K562 (cell line): ENCODE measurements at regions not wholly inside any gene's neighbourhood (a gene's known extent, or its start where the extent isn't known, plus 50 kb on each side); places are given as distances from the start of the nearest gene placed in this dataset.

Experiments used
- ATAC-seq: fragments of 200-7000 bp; cut with Tn5 transposase; 3 replicates; pipeline ENCODE4 v1.9.1; 2020; ENCODE audit warnings: moderate library complexity
- BruUV-seq: library from RNA; stranded (reverse); fragments of 400-500 nt; replicated peaks from 2 replicates; lab custom pipeline; 2021; lab: Mats Ljungman, UMichigan
- CTCF ChIA-PET: fragments of 300-600 bp; formaldehyde crosslinking; extraction: SDS; loops from one replicate; lab custom pipeline; 2021; ENCODE audit warnings: low intra/inter-chr PET ratio; lab: Yijun Ruan, JAX
- POLR2A ChIA-PET: fragments of 300-600, 350-650 bp; sonication (Branson Sonifier 250); formaldehyde crosslinking; extraction: SDS; loops from one replicate; lab custom pipeline; 2021; ENCODE audit warnings: antibody characterized with exemption, inconsistent platforms; lab: Yijun Ruan, JAX
- DNase-seq, 4 experiments: peaks; one replicate each; pipeline versions ENCODE4 v3.0.0 to v3.0.0-alpha.2; 2011 to 2018; ENCODE audit warnings: low spot score in 3 of 4, mixed read lengths in 3 of 4; ENCODE audit errors: extremely low read depth in 1 of 4
- FAIRE-seq: peaks from 2 replicates; lab custom pipeline; 2011; peaks lifted over from hg19 to GRCh38; lab: Jason Lieb, UNC
- H2AFZ ChIP-seq: 2 replicates; pipeline ENCODE4 v1.6.0; 2011; ENCODE audit warnings: low read depth, low read length, control low read depth, inconsistent platforms
- H3K27ac ChIP-seq: fragments of 200-600 bp; 3 replicates; pipeline ENCODE4 v1.8.0; 2011; ENCODE audit warnings: low read depth, mild to moderate bottlenecking, control low read depth, inconsistent platforms, low read length, moderate library complexity, mixed read lengths; ENCODE audit errors: extremely low read depth
- H3K27me3 ChIP-seq, 2 experiments: fragments of 300-600 bp in 1 of 2; 2 replicates in 1 of 2; 3 replicates in 1 of 2; pipeline versions ENCODE4 v1.6.0 to v1.8.0; 2011; ENCODE audit warnings: inconsistent platforms in 2 of 2, low read length in 2 of 2, mild to moderate bottlenecking in 1 of 2, mixed read lengths in 1 of 2, moderate library complexity in 1 of 2; ENCODE audit not compliant: control insufficient read depth in 2 of 2, insufficient read depth in 2 of 2
- H3K36me3 ChIP-seq: fragments of 300-600 bp; 3 replicates; pipeline ENCODE4 v1.8.0; 2011; ENCODE audit warnings: mild to moderate bottlenecking, low read length, inconsistent platforms; ENCODE audit not compliant: control insufficient read depth, insufficient read depth
- H3K4me1 ChIP-seq, 2 experiments: fragments of 200-600 bp in 1 of 2; replicated peaks in 1 of 2; 2 replicates in 1 of 2; 3 replicates in 1 of 2; pipeline versions ENCODE4 v1.5.1 to v1.8.0; 2011; ENCODE audit warnings: inconsistent platforms in 2 of 2, low read length in 2 of 2, mild to moderate bottlenecking in 1 of 2, mixed read lengths in 1 of 2, moderate library complexity in 1 of 2; ENCODE audit not compliant: control insufficient read depth in 2 of 2, insufficient read depth in 2 of 2
- H3K4me2 ChIP-seq: 2 replicates; pipeline ENCODE4 v1.6.1; 2011; ENCODE audit warnings: low read length, control low read depth, inconsistent platforms, mixed read lengths; ENCODE audit not compliant: insufficient read depth
- H3K4me3 ChIP-seq: fragments of 200-600 bp; sonication (generic), shearing (Covaris generic); 2 replicates; pipeline ENCODE4 v1.5.1; 2016; ENCODE audit warnings: control low read depth, inconsistent platforms
- H3K79me2 ChIP-seq: fragments of 200-600 bp; 3 replicates; pipeline ENCODE4 v1.8.0; 2011; ENCODE audit warnings: low read length, inconsistent platforms; ENCODE audit not compliant: control insufficient read depth, insufficient read depth
- H3K9ac ChIP-seq, 2 experiments: 2 replicates each; pipeline versions ENCODE4 v1.6.0 to v1.6.1; 2011; ENCODE audit warnings: low read depth in 2 of 2, low read length in 2 of 2, control low read depth in 1 of 2, inconsistent platforms in 1 of 2, mild to moderate bottlenecking in 1 of 2, mixed read lengths in 1 of 2; ENCODE audit not compliant: insufficient read depth in 1 of 2
- H3K9me1 ChIP-seq: one replicate; pipeline ENCODE4 v1.6.0; 2011; ENCODE audit warnings: inconsistent platforms, mild to moderate bottlenecking, low read length, moderate library complexity; ENCODE audit not compliant: control insufficient read depth, insufficient read depth
- H3K9me3 ChIP-seq: replicated peaks from 2 replicates; pipeline ENCODE4 v1.5.1; 2011; ENCODE audit warnings: low read depth, low read length, inconsistent platforms; ENCODE audit not compliant: control insufficient read depth, insufficient read depth
- H4K20me1 ChIP-seq: replicated peaks from 2 replicates; pipeline ENCODE4 v1.6.1; 2011; ENCODE audit warnings: low read length, inconsistent platforms, mixed read lengths; ENCODE audit not compliant: control insufficient read depth, insufficient read depth
- ARNT ChIP-seq, 2 experiments: fragments of 450-650 bp; IDR thresholded peaks; 2 replicates each; pipeline ENCODE4 v1.6.1; 2016; ENCODE audit warnings: mild to moderate bottlenecking in 1 of 2
- CBX8 ChIP-seq: fragments of 200-600 bp; sonication (generic); IDR thresholded peaks from 2 replicates; pipeline ENCODE4 v1.6.1; 2012; ENCODE audit warnings: borderline replicate concordance, mixed run types, low read depth, mild to moderate bottlenecking, moderate library complexity, mixed read lengths, low read length, control low read depth, inconsistent platforms; ENCODE audit not compliant: poor library complexity, severe bottlenecking; ENCODE audit errors: extremely low read depth
- CSDE1 ChIP-seq, 2 experiments: fragments of 450-650 bp; IDR thresholded peaks; 2 replicates each; pipeline ENCODE4 v1.6.1; 2016; ENCODE audit warnings: mild to moderate bottlenecking in 1 of 2
- HDAC6 ChIP-seq: IDR thresholded peaks from 2 replicates; pipeline ENCODE4 v1.6.1; 2012; ENCODE audit warnings: low read depth, mild to moderate bottlenecking, control low read depth, inconsistent platforms, low read length, moderate library complexity
- ILK ChIP-seq: fragments of 450-650 bp; IDR thresholded peaks from 2 replicates; pipeline ENCODE4 v1.6.1; 2016; ENCODE audit warnings: missing genetic modification characterization, low read depth, mild to moderate bottlenecking, missing compliant biosample characterization, moderate library complexity, borderline replicate concordance
- NR2C1 ChIP-seq, 2 experiments: fragments of 450-650 bp; IDR thresholded peaks; 2 replicates each; pipeline ENCODE4 v1.6.1; 2017; ENCODE audit warnings: mild to moderate bottlenecking in 2 of 2, antibody characterized with exemption in 1 of 2, inconsistent platforms in 1 of 2, missing compliant biosample characterization in 1 of 2, missing genetic modification characterization in 1 of 2
- ZNF232 ChIP-seq: sonication (generic); formaldehyde crosslinking; IDR thresholded peaks from 2 replicates; pipeline ENCODE4 v1.8.0; 2022; ENCODE audit warnings: mild to moderate bottlenecking, missing genetic modification reagents
- ZNF239 ChIP-seq: fragments of 250-450 bp; sonication (Bioruptor Pico); IDR thresholded peaks from 2 replicates; pipeline ENCODE4 v1.4.0; 2020; ENCODE audit warnings: mild to moderate bottlenecking
- ZNF3 ChIP-seq: fragments of 250-450 bp; sonication (Bioruptor Pico); IDR thresholded peaks from 2 replicates; pipeline ENCODE4 v1.5.0; 2021; ENCODE audit warnings: mild to moderate bottlenecking, moderate library complexity
- ZNF398 ChIP-seq: fragments of 250-450 bp; sonication (Bioruptor Pico); IDR thresholded peaks from 2 replicates; pipeline ENCODE4 v1.8.0; 2021; ENCODE audit warnings: moderate library complexity, mild to moderate bottlenecking, inconsistent platforms
- ZNF699 ChIP-seq: fragments of 250-450 bp; sonication (Bioruptor Pico); IDR thresholded peaks from 2 replicates; pipeline ENCODE4 v1.8.0; 2021; ENCODE audit warnings: mild to moderate bottlenecking, moderate library complexity; ENCODE audit not compliant: insufficient replicate concordance
- ZNF785 ChIP-seq: fragments of 250-450 bp; sonication (Bioruptor Pico); IDR thresholded peaks from 2 replicates; pipeline ENCODE4 v1.4.0; 2020; ENCODE audit warnings: mild to moderate bottlenecking
- WGBS: fragments of 100-300 bp; shearing (Covaris generic); methylation state at CpG from one replicate; pipeline ENCODE4 v1.1.6; 2016; ENCODE audit warnings: low coverage, mixed read lengths; ENCODE audit not compliant: insufficient coverage; ENCODE audit errors: missing lambda C conversion rate; 5-methylcytosine and 5-hydroxymethylcytosine counted together
- in situ Hi-C: fragments of 300-500 bp; cut with MboI; formaldehyde crosslinking; loops from 4 replicates; pipeline ENCODE4 v1.15.0; 2018; ENCODE audit warnings: inconsistent platforms, mixed read lengths
- intact Hi-C: fragments of 100-400 bp; cut with micrococcal nuclease; formaldehyde crosslinking; loops from 2 replicates; pipeline ENCODE4 v1.14.2; 2022
- TF ChIP-seq, protein P1 (sequence below): fragments of 450-650 bp; IDR thresholded peaks from 2 replicates; pipeline ENCODE4 v1.6.1; 2017; ENCODE audit warnings: antibody characterized with exemption, mild to moderate bottlenecking

DNA sequence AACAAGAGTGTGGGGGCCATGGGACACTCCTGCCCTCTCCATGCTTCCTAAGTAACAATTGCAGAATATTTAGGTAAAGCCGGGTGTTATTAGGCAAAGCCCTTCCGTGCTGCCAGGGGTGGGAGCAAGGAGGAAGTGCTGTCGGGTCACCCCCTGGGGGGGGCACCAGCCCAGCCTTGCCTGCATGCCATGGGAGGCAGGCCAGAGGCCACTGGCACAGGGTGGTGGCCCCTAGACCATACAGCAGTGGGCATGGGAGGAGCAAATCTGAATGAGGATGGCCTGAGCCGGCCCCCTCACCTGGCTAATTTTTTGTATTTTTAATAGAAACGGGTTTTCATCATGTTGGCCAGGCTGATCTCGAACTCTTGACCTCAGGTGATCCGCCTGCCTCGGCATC is 355.7 kb upstream of the CDH8 start:
- TF ChIP-seq ZNF785 (CRISPR knock-in tag): no peak
- TF ChIP-seq CBX8: no peak
- TF ChIP-seq ZNF239 (CRISPR knock-in tag): no peak
- TF ChIP-seq, protein P1, sequence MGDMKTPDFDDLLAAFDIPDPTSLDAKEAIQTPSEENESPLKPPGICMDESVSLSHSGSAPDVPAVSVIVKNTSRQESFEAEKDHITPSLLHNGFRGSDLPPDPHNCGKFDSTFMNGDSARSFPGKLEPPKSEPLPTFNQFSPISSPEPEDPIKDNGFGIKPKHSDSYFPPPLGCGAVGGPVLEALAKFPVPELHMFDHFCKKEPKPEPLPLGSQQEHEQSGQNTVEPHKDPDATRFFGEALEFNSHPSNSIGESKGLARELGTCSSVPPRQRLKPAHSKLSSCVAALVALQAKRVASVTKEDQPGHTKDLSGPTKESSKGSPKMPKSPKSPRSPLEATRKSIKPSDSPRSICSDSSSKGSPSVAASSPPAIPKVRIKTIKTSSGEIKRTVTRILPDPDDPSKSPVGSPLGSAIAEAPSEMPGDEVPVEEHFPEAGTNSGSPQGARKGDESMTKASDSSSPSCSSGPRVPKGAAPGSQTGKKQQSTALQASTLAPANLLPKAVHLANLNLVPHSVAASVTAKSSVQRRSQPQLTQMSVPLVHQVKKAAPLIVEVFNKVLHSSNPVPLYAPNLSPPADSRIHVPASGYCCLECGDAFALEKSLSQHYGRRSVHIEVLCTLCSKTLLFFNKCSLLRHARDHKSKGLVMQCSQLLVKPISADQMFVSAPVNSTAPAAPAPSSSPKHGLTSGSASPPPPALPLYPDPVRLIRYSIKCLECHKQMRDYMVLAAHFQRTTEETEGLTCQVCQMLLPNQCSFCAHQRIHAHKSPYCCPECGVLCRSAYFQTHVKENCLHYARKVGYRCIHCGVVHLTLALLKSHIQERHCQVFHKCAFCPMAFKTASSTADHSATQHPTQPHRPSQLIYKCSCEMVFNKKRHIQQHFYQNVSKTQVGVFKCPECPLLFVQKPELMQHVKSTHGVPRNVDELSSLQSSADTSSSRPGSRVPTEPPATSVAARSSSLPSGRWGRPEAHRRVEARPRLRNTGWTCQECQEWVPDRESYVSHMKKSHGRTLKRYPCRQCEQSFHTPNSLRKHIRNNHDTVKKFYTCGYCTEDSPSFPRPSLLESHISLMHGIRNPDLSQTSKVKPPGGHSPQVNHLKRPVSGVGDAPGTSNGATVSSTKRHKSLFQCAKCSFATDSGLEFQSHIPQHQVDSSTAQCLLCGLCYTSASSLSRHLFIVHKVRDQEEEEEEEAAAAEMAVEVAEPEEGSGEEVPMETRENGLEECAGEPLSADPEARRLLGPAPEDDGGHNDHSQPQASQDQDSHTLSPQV: no peak
- no peak for TF ChIP-seq ARNT (IDR thresholded peaks at IDR 0.05)
- TF ChIP-seq NR2C1 (IDR thresholded peaks at IDR 0.05): no peak
- TF ChIP-seq NR2C1 (tag; IDR thresholded peaks at IDR 0.05): no peak
- no peak for TF ChIP-seq CSDE1 (IDR thresholded peaks at IDR 0.05)
- TF ChIP-seq HDAC6: no peak
- TF ChIP-seq ZNF398 (CRISPR knock-in tag): no peak
- no peak for TF ChIP-seq ZNF699 (CRISPR knock-in tag)
- no peak for TF ChIP-seq ZNF3 (CRISPR knock-in tag)
- no peak for TF ChIP-seq ZNF232 (CRISPR knock-in tag)
- TF ChIP-seq ILK: no peak
- ChIA-PET CTCF (no interaction called here), POLR2A (no interaction called here)
- DNase-seq (no peak), ATAC-seq (no peak), FAIRE-seq (no peak)
- Histone ChIP-seq H3K9me1 (no peaks in the 10 kb centered on the region), H3K27me3 (no peaks in the 10 kb centered on the region), H3K4me2 (no peak overlapping the region), H3K9me3 (no peaks in the 10 kb centered on the region), H3K27ac (no peak overlapping the region), H3K4me3 (no peak overlapping the region), H3K36me3 (no peaks in the 10 kb centered on the region), H3K4me1 (no peaks in the 10 kb centered on the region), H4K20me1 (no peaks in the 10 kb centered on the region), H3K79me2 (no peaks in the 10 kb centered on the region), H2AFZ (no peak overlapping the region), H3K9ac (no peak overlapping the region)
- no TSS peak for BruUV-seq
- 0% methylated on average over 7 of the region's 8 CpGs for WGBS
- intact Hi-C loops (no loop called here), in situ Hi-C loops (no loop called here)
